Upper lobe of left lung (tissue), 4 donors: ENCODE measurements at regions not wholly inside any gene's neighbourhood (a gene's known extent, or its start where the extent isn't known, plus 50 kb on each side); places are given as distances from the start of the nearest gene placed in this dataset.
"Not testable (repeated sequence)": the region's sequence is repeated elsewhere in the genome, so short reads cannot be mapped to it uniquely, and the experiment has no call there.

ENCODE experiments used
- EP300 ChIP-seq, 4 donors: sonication (generic); formaldehyde crosslinking; IDR thresholded peaks; one replicate each; pipeline ENCODE4 v1.5.1; 2017; ENCODE audit warnings: antibody characterized with exemption in 4 of 4, control low read depth in 2 of 4
- POLR2A ChIP-seq, 4 donors: fragments of 450-650 bp; IDR thresholded peaks; one replicate each; pipeline ENCODE4 v1.5.1; 2016 to 2017; ENCODE audit warnings: antibody characterized with exemption in 4 of 4, mild to moderate bottlenecking in 2 of 4
- POLR2AphosphoS5 ChIP-seq, 2 donors: sonication (generic); formaldehyde crosslinking; IDR thresholded peaks; one replicate each; pipeline ENCODE4 v1.5.1; 2017; ENCODE audit warnings: antibody characterized with exemption in 2 of 2
- TF ChIP-seq, protein P1 (sequence below), 6 experiments: fragments of 450-650 bp in 4 of 6; fragments of 200-600 bp in 2 of 6; sonication (generic) in 2 of 6; IDR thresholded peaks; one replicate each; pipeline ENCODE4 v1.5.1; 2016 to 2019; ENCODE audit warnings: antibody characterized with exemption in 6 of 6

DNA sequence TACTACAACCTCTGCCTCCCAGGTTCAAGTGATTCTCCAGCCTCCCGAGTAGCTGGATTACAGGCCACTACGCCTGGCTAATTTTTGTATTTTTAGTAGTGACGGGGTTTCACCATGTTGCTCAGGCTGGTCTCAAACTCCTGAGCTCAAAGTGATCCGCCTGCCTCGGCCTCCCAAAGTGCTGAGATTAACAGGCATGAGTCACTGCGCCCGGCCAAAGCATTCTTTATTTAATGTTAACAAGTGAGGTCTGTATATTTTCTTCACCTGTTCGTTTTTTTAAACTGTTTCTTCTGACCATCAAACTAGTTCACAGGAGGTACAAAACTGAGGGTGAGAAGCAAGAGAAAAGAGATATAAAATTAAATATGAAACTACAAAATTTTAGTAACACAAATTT is 80.5 kb upstream of the ADGRL2 start:
- TF ChIP-seq, protein P1, sequence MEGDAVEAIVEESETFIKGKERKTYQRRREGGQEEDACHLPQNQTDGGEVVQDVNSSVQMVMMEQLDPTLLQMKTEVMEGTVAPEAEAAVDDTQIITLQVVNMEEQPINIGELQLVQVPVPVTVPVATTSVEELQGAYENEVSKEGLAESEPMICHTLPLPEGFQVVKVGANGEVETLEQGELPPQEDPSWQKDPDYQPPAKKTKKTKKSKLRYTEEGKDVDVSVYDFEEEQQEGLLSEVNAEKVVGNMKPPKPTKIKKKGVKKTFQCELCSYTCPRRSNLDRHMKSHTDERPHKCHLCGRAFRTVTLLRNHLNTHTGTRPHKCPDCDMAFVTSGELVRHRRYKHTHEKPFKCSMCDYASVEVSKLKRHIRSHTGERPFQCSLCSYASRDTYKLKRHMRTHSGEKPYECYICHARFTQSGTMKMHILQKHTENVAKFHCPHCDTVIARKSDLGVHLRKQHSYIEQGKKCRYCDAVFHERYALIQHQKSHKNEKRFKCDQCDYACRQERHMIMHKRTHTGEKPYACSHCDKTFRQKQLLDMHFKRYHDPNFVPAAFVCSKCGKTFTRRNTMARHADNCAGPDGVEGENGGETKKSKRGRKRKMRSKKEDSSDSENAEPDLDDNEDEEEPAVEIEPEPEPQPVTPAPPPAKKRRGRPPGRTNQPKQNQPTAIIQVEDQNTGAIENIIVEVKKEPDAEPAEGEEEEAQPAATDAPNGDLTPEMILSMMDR (IDR thresholded peaks at IDR 0.05) = not testable (repeated sequence)
- TF ChIP-seq POLR2A, EP300, POLR2AphosphoS5 (IDR thresholded peaks at IDR 0.05): not testable (repeated sequence)
